Astrocyte (in vitro differentiated cells and primary cell): ENCODE measurements at regions not wholly inside any gene's neighbourhood (a gene's known extent, or its start where the extent isn't known, plus 50 kb on each side); places are given as distances from the start of the nearest gene placed in this dataset.

ENCODE experiments used
- DNase-seq: peaks from one replicate; pipeline ENCODE4 v3.0.0-alpha.2; 2010; ENCODE audit warnings: low read depth
- FAIRE-seq: peaks from 2 replicates; lab custom pipeline; 2011; peaks lifted over from hg19 to GRCh38; lab: Jason Lieb, UNC
- H2AFZ ChIP-seq: 2 replicates; pipeline ENCODE4 v1.6.0; 2012; ENCODE audit warnings: low read depth, low read length, inconsistent platforms
- H3K27ac ChIP-seq: 2 replicates; pipeline ENCODE4 v1.5.1; 2011; ENCODE audit warnings: low read depth, low read length, inconsistent platforms
- H3K27me3 ChIP-seq: 2 replicates; pipeline ENCODE4 v1.6.0; 2011; ENCODE audit warnings: low read length, inconsistent platforms; ENCODE audit not compliant: insufficient read depth
- H3K36me3 ChIP-seq: 2 replicates; pipeline ENCODE4 v1.5.1; 2011; ENCODE audit warnings: low read length, inconsistent platforms; ENCODE audit not compliant: insufficient read depth
- H3K4me1 ChIP-seq: 2 replicates; pipeline ENCODE4 v1.5.1; 2011; ENCODE audit warnings: low read length, inconsistent platforms; ENCODE audit not compliant: insufficient read depth
- H3K4me2 ChIP-seq: 2 replicates; pipeline ENCODE4 v1.6.0; 2012; ENCODE audit warnings: low read length, inconsistent platforms
- H3K4me3 ChIP-seq: 2 replicates; pipeline ENCODE4 v1.5.1; 2011; ENCODE audit warnings: low read depth, mild to moderate bottlenecking, low read length, inconsistent platforms; ENCODE audit not compliant: insufficient read depth
- H3K79me2 ChIP-seq: 2 replicates; pipeline ENCODE4 v1.6.0; 2012; ENCODE audit warnings: mild to moderate bottlenecking, low read length, inconsistent platforms; ENCODE audit not compliant: insufficient read depth
- H3K9ac ChIP-seq: 2 replicates; pipeline ENCODE4 v1.6.0; 2012; ENCODE audit warnings: mild to moderate bottlenecking, low read length, inconsistent platforms
- H3K9me3 ChIP-seq: 2 replicates; pipeline ENCODE4 v1.5.1; 2012; ENCODE audit warnings: low read depth, mild to moderate bottlenecking, low read length, inconsistent platforms; ENCODE audit not compliant: insufficient read depth
- H4K20me1 ChIP-seq: 2 replicates; pipeline ENCODE4 v1.6.0; 2012; ENCODE audit warnings: low read length, inconsistent platforms; ENCODE audit not compliant: insufficient read depth
- H3K27ac Mint-ChIP-seq: one replicate; pipeline ENCODE4 v1.8.0; 2021; ENCODE audit warnings: mild to moderate bottlenecking, mixed read lengths; ENCODE audit not compliant: unreplicated experiment
- H3K27me3 Mint-ChIP-seq: one replicate; pipeline ENCODE4 v1.8.0; 2021; ENCODE audit warnings: low read depth, mixed read lengths; ENCODE audit not compliant: unreplicated experiment
- H3K36me3 Mint-ChIP-seq: one replicate; pipeline ENCODE4 v1.8.0; 2021; ENCODE audit warnings: low read depth, mixed read lengths; ENCODE audit not compliant: unreplicated experiment
- H3K4me1 Mint-ChIP-seq: one replicate; pipeline ENCODE4 v1.8.0; 2021; ENCODE audit warnings: low read depth, mixed read lengths; ENCODE audit not compliant: unreplicated experiment
- H3K4me3 Mint-ChIP-seq: one replicate; pipeline ENCODE4 v1.8.0; 2021; ENCODE audit warnings: mild to moderate bottlenecking, moderate library complexity, mixed read lengths; ENCODE audit not compliant: unreplicated experiment
- H3K9me3 Mint-ChIP-seq: one replicate; pipeline ENCODE4 v1.8.0; 2021; ENCODE audit warnings: mild to moderate bottlenecking, mixed read lengths; ENCODE audit not compliant: unreplicated experiment
- CTCF ChIP-seq: IDR thresholded peaks from 2 replicates; pipeline ENCODE4 v1.5.1; 2011; ENCODE audit warnings: low read depth, mild to moderate bottlenecking, inconsistent platforms, low read length, moderate library complexity; ENCODE audit not compliant: insufficient read depth
- EZH2 ChIP-seq: IDR thresholded peaks from 2 replicates; pipeline ENCODE4 v1.6.1; 2012; ENCODE audit warnings: mild to moderate bottlenecking, low read length, inconsistent platforms; ENCODE audit not compliant: insufficient read depth

DNA sequence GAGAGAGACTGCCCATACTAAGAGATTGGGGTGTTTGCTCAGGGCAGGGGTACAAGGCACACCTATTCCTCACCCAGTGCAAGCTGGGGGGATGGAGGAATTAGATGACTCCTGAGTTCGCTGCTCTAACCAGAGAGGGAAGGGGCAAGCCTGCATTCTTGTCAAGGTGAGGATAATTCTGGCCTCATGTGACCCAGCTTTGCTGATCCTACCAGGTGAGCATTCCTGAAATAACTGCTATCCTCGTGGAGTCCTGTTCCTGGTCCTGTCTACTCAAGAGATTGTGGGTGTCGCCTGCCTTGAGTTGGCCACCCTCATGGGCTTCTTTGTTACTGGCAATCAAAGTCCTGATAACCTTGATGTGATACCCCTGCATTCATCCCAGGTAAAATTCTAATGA lies 206.0 kb downstream of the SPP2 start:
- Mint-ChIP-seq H3K27ac (no peak overlapping the region), H3K4me3 (no peak overlapping the region), H3K36me3 (no peaks in the 10 kb centered on the region), H3K27me3 (no peaks in the 10 kb centered on the region), H3K9me3 (peaks cover 2% of the 10 kb centered on the region), H3K4me1 (peaks cover 27% of the 10 kb centered on the region)
- no peak for FAIRE-seq
- H3K27me3 ChIP-seq, result no peaks in the 10 kb centered on the region
- DNase-seq, result no peak
- H3K4me1 ChIP-seq, result peaks cover 38% of the 10 kb centered on the region
- no peak overlapping the region for H3K27ac ChIP-seq
- H3K4me2 ChIP-seq, result no peak overlapping the region
- no peak overlapping the region for H2AFZ ChIP-seq
- H3K79me2 ChIP-seq, result no peaks in the 10 kb centered on the region
- H3K9ac ChIP-seq, result no peak overlapping the region
- no peak overlapping the region for H3K4me3 ChIP-seq
- no peaks in the 10 kb centered on the region for H3K36me3 ChIP-seq
- no peak for TF ChIP-seq CTCF
- TF ChIP-seq EZH2, result no peak
- no peaks in the 10 kb centered on the region for H3K9me3 ChIP-seq
- no peaks in the 10 kb centered on the region for H4K20me1 ChIP-seq

DNA sequence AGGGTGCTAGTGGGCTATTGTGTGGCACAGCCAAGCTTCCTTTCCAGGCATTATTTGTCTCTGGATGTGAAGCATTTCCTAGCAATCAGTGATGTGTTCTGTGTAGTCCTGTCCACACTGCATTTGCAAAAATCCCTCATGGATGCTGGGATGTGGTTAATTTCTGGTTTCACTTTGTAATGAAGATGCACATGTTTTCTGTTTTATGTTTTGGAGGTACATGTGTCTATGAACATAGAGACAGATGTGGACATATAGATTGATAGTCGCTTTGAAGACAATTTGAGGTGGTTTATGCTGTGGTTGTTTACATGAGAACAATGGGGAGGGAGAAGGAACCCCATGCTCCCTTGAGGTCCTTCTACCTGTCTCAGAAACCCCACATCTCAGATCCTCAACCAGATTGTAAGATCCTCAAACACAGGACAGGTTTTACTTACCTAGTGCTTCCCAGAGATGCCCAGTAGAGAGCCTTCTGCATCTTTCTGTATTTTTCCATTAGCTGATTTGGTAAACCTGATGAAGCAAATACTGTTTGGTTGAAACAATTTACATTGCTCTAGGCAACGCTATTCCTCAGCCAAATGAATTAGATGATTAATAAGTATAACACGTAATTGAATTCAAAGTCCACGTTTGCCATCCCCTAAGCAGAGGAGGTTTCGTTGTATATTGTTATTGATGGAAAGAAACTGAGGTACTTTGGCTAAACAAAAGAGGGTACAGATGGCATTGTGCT lies 204.4 kb downstream of the SPP2 start:
- Histone ChIP-seq H3K79me2 (no peaks in the 10 kb centered on the region), H3K4me2 (no peak overlapping the region), H3K27ac (peak overlapping the region; percentile 9), H3K36me3 (no peaks in the 10 kb centered on the region), H3K4me3 (no peak overlapping the region), H3K4me1 (peaks cover 54% of the 10 kb centered on the region), H4K20me1 (no peaks in the 10 kb centered on the region), H3K27me3 (no peaks in the 10 kb centered on the region), H3K9me3 (no peaks in the 10 kb centered on the region), H2AFZ (no peak overlapping the region), H3K9ac (peak overlapping the region; percentile 20)
- no peak overlapping the region for H3K4me3 Mint-ChIP-seq
- H3K9me3 Mint-ChIP-seq, result peaks cover 2% of the 10 kb centered on the region
- peaks cover 43% of the 10 kb centered on the region for H3K4me1 Mint-ChIP-seq
- peak; percentile 78 for DNase-seq
- FAIRE-seq, result peak; percentile 64
- H3K36me3 Mint-ChIP-seq, result no peaks in the 10 kb centered on the region
- no peaks in the 10 kb centered on the region for H3K27me3 Mint-ChIP-seq
- no peak overlapping the region for H3K27ac Mint-ChIP-seq
- TF ChIP-seq CTCF, result no peak
- TF ChIP-seq EZH2, result no peak

GRCh38 chr2:234252772-234253171 lies 202.3 kb downstream of the SPP2 start:
- Histone ChIP-seq H3K27me3 (no peaks in the 10 kb centered on the region), H2AFZ (no peak overlapping the region), H3K9ac (peak overlapping the region; percentile 55), H3K9me3 (no peaks in the 10 kb centered on the region), H3K4me1 (peaks cover 46% of the 10 kb centered on the region), H3K36me3 (no peaks in the 10 kb centered on the region), H3K4me3 (no peak overlapping the region), H3K4me2 (no peak overlapping the region), H3K27ac (peak overlapping the region; percentile 95), H4K20me1 (no peaks in the 10 kb centered on the region), H3K79me2 (no peaks in the 10 kb centered on the region)
- Mint-ChIP-seq H3K27ac (no peak overlapping the region), H3K9me3 (peaks cover 3% of the 10 kb centered on the region), H3K4me1 (peaks cover 45% of the 10 kb centered on the region), H3K36me3 (no peaks in the 10 kb centered on the region), H3K27me3 (no peaks in the 10 kb centered on the region), H3K4me3 (no peak overlapping the region)
- DNase-seq, result no peak
- no peak for FAIRE-seq
- no peak for TF ChIP-seq CTCF
